H1 (cell line): ENCODE measurements at regions not wholly inside any gene's neighbourhood (a gene's known extent, or its start where the extent isn't known, plus 50 kb on each side); places are given as distances from the start of the nearest gene placed in this dataset.

Experiments used
- CTCF ChIA-PET: fragments of 300-600 bp; sonication (Branson Sonifier 250); formaldehyde crosslinking; loops from one replicate; lab custom pipeline; 2021; ENCODE audit not compliant: partially characterized antibody; lab: Charles Lee
- POLR2A ChIA-PET: fragments of 300-600 bp; sonication (Branson Sonifier 250); formaldehyde crosslinking; loops from one replicate; lab custom pipeline; 2021; ENCODE audit warnings: inconsistent platforms; ENCODE audit not compliant: partially characterized antibody; lab: Charles Lee
- DNase-seq, 2 experiments: peaks; one replicate each; pipeline versions ENCODE4 v3.0.0 to v3.0.0-alpha.2; 2010 to 2022; ENCODE audit warnings: low spot score in 2 of 2, low read depth in 1 of 2, mixed read lengths in 1 of 2
- FAIRE-seq: peaks from 2 replicates; lab custom pipeline; 2011; peaks lifted over from hg19 to GRCh38; lab: Jason Lieb, UNC
- H2AFZ ChIP-seq: 2 replicates; pipeline ENCODE4 v1.8.1; 2012; ENCODE audit warnings: low read length, inconsistent platforms
- H2AK5ac ChIP-seq: 2 replicates; pipeline ENCODE4 v1.6.1; 2013; ENCODE audit warnings: low read depth, low read length
- H2BK120ac ChIP-seq: replicated peaks from 2 replicates; pipeline ENCODE3; 2013; ENCODE audit warnings: low read depth, low read length, inconsistent platforms
- H2BK12ac ChIP-seq: 2 replicates; pipeline ENCODE4 v1.6.1; 2013; ENCODE audit warnings: low read depth, low read length
- H2BK15ac ChIP-seq: 2 replicates; pipeline ENCODE4 v1.6.1; 2013; ENCODE audit warnings: low read length
- H2BK20ac ChIP-seq: 2 replicates; pipeline ENCODE4 v1.6.1; 2013; ENCODE audit warnings: low read length
- H2BK5ac ChIP-seq: 2 replicates; pipeline ENCODE4 v1.6.1; 2013; ENCODE audit warnings: low read depth, low read length
- H3K14ac ChIP-seq: 2 replicates; pipeline ENCODE4 v1.6.1; 2013; ENCODE audit warnings: inconsistent platforms; ENCODE audit not compliant: insufficient read length
- H3K18ac ChIP-seq: 2 replicates; pipeline ENCODE4 v1.6.1; 2013; ENCODE audit warnings: low read length; ENCODE audit errors: extremely low read depth
- H3K23ac ChIP-seq: 2 replicates; pipeline ENCODE4 v1.6.1; 2013; ENCODE audit warnings: inconsistent platforms; ENCODE audit not compliant: insufficient read length
- H3K23me2 ChIP-seq: 2 replicates; pipeline ENCODE4 v1.6.1; 2013; ENCODE audit warnings: low read depth, low read length
- H3K27ac ChIP-seq: 2 replicates; pipeline ENCODE4 v1.6.1; 2011; ENCODE audit warnings: low read depth, low read length, inconsistent platforms
- H3K27me3 ChIP-seq, 4 experiments: replicated peaks in 1 of 4; 1 replicate in 1 of 4; 2 replicates in 3 of 4; pipeline versions ENCODE4 v1.6.1 to v1.8.1; 2011 to 2013; ENCODE audit warnings: low read length in 3 of 4, mild to moderate bottlenecking in 3 of 4, inconsistent platforms in 2 of 4, mixed read lengths in 2 of 4, moderate library complexity in 1 of 4; ENCODE audit not compliant: control insufficient read depth in 3 of 4, insufficient read depth in 3 of 4; ENCODE audit errors: extremely low read depth in 1 of 4
- H3K36me3 ChIP-seq, 4 experiments: 2 replicates each; pipeline versions ENCODE4 v1.6.1 to v1.8.1; 2011 to 2013; ENCODE audit warnings: mild to moderate bottlenecking in 4 of 4, low read length in 3 of 4, moderate library complexity in 2 of 4, control low read depth in 1 of 4, inconsistent platforms in 1 of 4; ENCODE audit not compliant: insufficient read depth in 4 of 4, control insufficient read depth in 2 of 4
- H3K4ac ChIP-seq: replicated peaks from 2 replicates; pipeline ENCODE3; 2013; ENCODE audit warnings: low read length, low read depth, mixed read lengths, inconsistent platforms; ENCODE audit not compliant: insufficient read length
- H3K4me1 ChIP-seq, 4 experiments: replicated peaks in 1 of 4; 1 replicate in 1 of 4; 2 replicates in 3 of 4; pipeline versions ENCODE4 v1.6.1 to v1.8.1; 2011 to 2013; ENCODE audit warnings: low read length in 3 of 4, inconsistent platforms in 2 of 4, mixed read lengths in 1 of 4; ENCODE audit not compliant: insufficient read depth in 4 of 4, control insufficient read depth in 3 of 4
- H3K4me2 ChIP-seq, 2 experiments: 2 replicates each; pipeline versions ENCODE4 v1.6.1 to v1.8.1; 2011 to 2013; ENCODE audit warnings: low read depth in 2 of 2, low read length in 2 of 2, control low read depth in 1 of 2, inconsistent platforms in 1 of 2, mild to moderate bottlenecking in 1 of 2; ENCODE audit not compliant: insufficient read depth in 1 of 2
- H3K4me3 ChIP-seq, 4 experiments: fragments of 200-600, 300-600 bp in 1 of 4; sonication (generic), shearing (Covaris generic), sonication (Bioruptor Twin) in 1 of 4; 2 replicates each; pipeline versions ENCODE4 v1.5.1 to v1.8.1; 2011 to 2016; ENCODE audit warnings: low read length in 4 of 4, low read depth in 3 of 4, control low read depth in 2 of 4, inconsistent platforms in 2 of 4, mild to moderate bottlenecking in 2 of 4, mixed read lengths in 1 of 4, moderate library complexity in 1 of 4; ENCODE audit not compliant: insufficient read depth in 2 of 4; ENCODE audit errors: extremely low read depth in 1 of 4
- H3K56ac ChIP-seq: replicated peaks from 2 replicates; pipeline ENCODE3; 2013; ENCODE audit warnings: low read depth, mild to moderate bottlenecking, mixed read lengths, low read length, inconsistent platforms; ENCODE audit not compliant: insufficient read length
- H3K79me1 ChIP-seq: 2 replicates; pipeline ENCODE4 v1.6.1; 2013; ENCODE audit warnings: low read depth, low read length, control low read depth
- H3K79me2 ChIP-seq, 2 experiments: 2 replicates each; pipeline versions ENCODE4 v1.6.1 to v1.8.1; 2012 to 2013; ENCODE audit warnings: low read length in 2 of 2, mild to moderate bottlenecking in 2 of 2, inconsistent platforms in 1 of 2; ENCODE audit not compliant: insufficient read depth in 2 of 2, control insufficient read depth in 1 of 2
- H3K9ac ChIP-seq, 4 experiments: replicated peaks in 1 of 4; 1 replicate in 1 of 4; 2 replicates in 3 of 4; pipeline versions ENCODE4 v1.6.1 to v1.8.1; 2011 to 2013; ENCODE audit warnings: low read depth in 3 of 4, low read length in 3 of 4, control low read depth in 2 of 4, mild to moderate bottlenecking in 2 of 4, moderate library complexity in 2 of 4, inconsistent platforms in 1 of 4; ENCODE audit errors: extremely low read depth in 1 of 4
- H3K9me3 ChIP-seq, 2 experiments: 2 replicates each; pipeline versions ENCODE4 v1.6.1 to v1.8.1; 2012 to 2013; ENCODE audit warnings: mild to moderate bottlenecking in 2 of 2, moderate library complexity in 2 of 2, control low read depth in 1 of 2, inconsistent platforms in 1 of 2, low read depth in 1 of 2, low read length in 1 of 2, mixed read lengths in 1 of 2; ENCODE audit not compliant: insufficient read depth in 2 of 2
- H4K20me1 ChIP-seq, 2 experiments: replicated peaks in 1 of 2; 2 replicates each; pipeline versions ENCODE3 to v1.8.1; 2011 to 2013; ENCODE audit warnings: inconsistent platforms in 2 of 2, low read length in 2 of 2, mild to moderate bottlenecking in 1 of 2; ENCODE audit not compliant: insufficient read depth in 2 of 2, control insufficient read depth in 1 of 2
- H4K5ac ChIP-seq: 2 replicates; pipeline ENCODE4 v1.6.1; 2013; ENCODE audit warnings: low read length, low read depth, mixed read lengths, inconsistent platforms; ENCODE audit not compliant: insufficient read length
- H4K8ac ChIP-seq: 2 replicates; pipeline ENCODE4 v1.8.0; 2013; ENCODE audit warnings: mild to moderate bottlenecking, moderate library complexity, low read length, inconsistent platforms; ENCODE audit not compliant: insufficient read depth; ENCODE audit errors: extremely low read depth
- H4K91ac ChIP-seq: replicated peaks from 2 replicates; pipeline ENCODE3; 2013; ENCODE audit warnings: low read length, mixed read lengths, inconsistent platforms; ENCODE audit not compliant: insufficient read length
- ATF3 ChIP-seq: IDR thresholded peaks from 2 replicates; pipeline ENCODE4 v1.6.1; 2011; ENCODE audit warnings: low read depth, mild to moderate bottlenecking, low read length; ENCODE audit not compliant: insufficient read depth
- BCL11A ChIP-seq, 2 experiments: IDR thresholded peaks; one replicate each; pipeline ENCODE4 v1.6.1; 2011; ENCODE audit warnings: low read depth in 2 of 2, low read length in 2 of 2, mild to moderate bottlenecking in 2 of 2
- CBX8 ChIP-seq: fragments of 300-800, 300-1000 bp; sonication (generic); IDR thresholded peaks from 2 replicates; pipeline ENCODE4 v1.7.1; 2016; ENCODE audit warnings: low read depth, low read length, borderline replicate concordance
- CEBPB ChIP-seq: IDR thresholded peaks from 2 replicates; pipeline ENCODE4 v1.6.1; 2012; ENCODE audit warnings: low read depth, low read length
- CHD2 ChIP-seq: IDR thresholded peaks from 2 replicates; pipeline ENCODE4 v1.6.1; 2012; ENCODE audit warnings: low read length, improper control_type of control experiment
- EZH2 ChIP-seq: fragments of 200-600 bp; sonication (generic); IDR thresholded peaks from 2 replicates; pipeline ENCODE4 v1.7.1; 2012; ENCODE audit warnings: low read depth, mild to moderate bottlenecking, moderate library complexity, low read length, inconsistent platforms; ENCODE audit not compliant: severe bottlenecking
- JUN ChIP-seq: IDR thresholded peaks from 2 replicates; pipeline ENCODE4 v1.6.1; 2011; ENCODE audit warnings: low read depth, mild to moderate bottlenecking, improper control_type of control experiment, low read length
- NRF1 ChIP-seq: IDR thresholded peaks from 2 replicates; pipeline ENCODE4 v1.6.1; 2011; ENCODE audit warnings: mild to moderate bottlenecking, low read depth, low read length, improper control_type of control experiment
- RAD21 ChIP-seq, 2 experiments: IDR thresholded peaks in 1 of 2; conservative IDR thresholded peaks in 1 of 2; 2 replicates each; pipeline ENCODE4 v1.6.1; 2011; ENCODE audit warnings: low read depth in 2 of 2, low read length in 2 of 2, improper control_type of control experiment in 1 of 2, inconsistent platforms in 1 of 2, mild to moderate bottlenecking in 1 of 2, moderate library complexity in 1 of 2
- SAP30 ChIP-seq: fragments of 300-600 bp; sonication (generic); IDR thresholded peaks from 2 replicates; pipeline ENCODE4 v1.7.1; 2012; ENCODE audit warnings: low read length, moderate library complexity, mild to moderate bottlenecking, inconsistent platforms; ENCODE audit not compliant: insufficient read depth, insufficient replicate concordance
- SIN3A ChIP-seq, 2 experiments: IDR thresholded peaks in 1 of 2; conservative IDR thresholded peaks in 1 of 2; 2 replicates each; pipeline ENCODE4 v1.6.1; 2011 to 2012; ENCODE audit warnings: low read length in 2 of 2, improper control_type of control experiment in 1 of 2, low read depth in 1 of 2, mild to moderate bottlenecking in 1 of 2
- TAF7 ChIP-seq: optimal IDR thresholded peaks from 2 replicates; pipeline ENCODE3; 2011; ENCODE audit warnings: low read depth, mild to moderate bottlenecking, inconsistent platforms, low read length, moderate library complexity, borderline replicate concordance
- TBP ChIP-seq: IDR thresholded peaks from 2 replicates; pipeline ENCODE4 v1.6.1; 2011; ENCODE audit warnings: low read depth, low read length, improper control_type of control experiment
- TCF12 ChIP-seq: IDR thresholded peaks from 2 replicates; pipeline ENCODE4 v1.6.1; 2011; ENCODE audit warnings: low read depth, mild to moderate bottlenecking, low read length
- WGBS, 2 experiments: shearing (Covaris generic) in 1 of 2; methylation state at CpG; one replicate each; pipeline versions ENCODE4 v1.1.6 to v1.1.7; 2013 to 2015; ENCODE audit warnings: low lambda C conversion rate in 2 of 2, mixed read lengths in 2 of 2, inconsistent platforms in 1 of 2, low coverage in 1 of 2, missing lambda C conversion rate in 1 of 2; ENCODE audit not compliant: insufficient replicate concordance in 2 of 2, insufficient coverage in 1 of 2, insufficient read length in 1 of 2; ENCODE audit errors: extremely low coverage in 1 of 2, missing lambda C conversion rate in 1 of 2; 5-methylcytosine and 5-hydroxymethylcytosine counted together

GRCh38 chr15:69754313-69754712 is 301.7 kb downstream of the RPLP1 start:
- H3K9me3 ChIP-seq: 0 out of 4 replicates have a peak, but pooled peaks cover 0 to 2% of the 10 kb centered on the region in 2 experiments
- DNase-seq (no peak), FAIRE-seq (no peak)
- H4K8ac ChIP-seq: no peak overlapping the region
- H2AFZ ChIP-seq: no peak overlapping the region
- H3K56ac ChIP-seq: no peak overlapping the region
- H3K36me3 ChIP-seq: no peaks in the 10 kb centered on the region
- no peak overlapping the region for H4K91ac ChIP-seq
- POLR2A ChIA-PET: no interaction called here
- no peak overlapping the region for H3K27ac ChIP-seq
- 95% methylated on average over 1 of the region's 1 CpG; no CpG with 5 or more reads in 1 of the 2 experiments for WGBS, 2 experiments
- H2AK5ac ChIP-seq: no peak overlapping the region
- H2BK12ac ChIP-seq: no peak overlapping the region
- no peak overlapping the region for H4K5ac ChIP-seq
- H3K23me2 ChIP-seq: no peaks in the 10 kb centered on the region; the same call in 1 of the 2 replicates
- H2BK120ac ChIP-seq: no peak overlapping the region
- H3K4ac ChIP-seq: no peak overlapping the region
- CTCF ChIA-PET: interaction anchor here (1.1 to 1.5 kb wide), 4 partner anchors 9 to 26 kb away, joined by 3 to 6 read pairs (median 3); no protein-coding TSS in a partner anchor
- H3K23ac ChIP-seq: no peak overlapping the region
- H3K27me3 ChIP-seq: no peaks in the 10 kb centered on the region
- H3K79me1 ChIP-seq: no peaks in the 10 kb centered on the region
- H3K4me3 ChIP-seq: no peak overlapping the region
- H4K20me1 ChIP-seq: no peaks in the 10 kb centered on the region
- no peak overlapping the region for H2BK20ac ChIP-seq
- H3K14ac ChIP-seq: no peak overlapping the region
- H3K4me1 ChIP-seq: peaks cover 0 to 6% (median 3%) of the 10 kb centered on the region in 4 experiments; a peak in 3 of 7 replicates
- no peak overlapping the region for H3K9ac ChIP-seq
- no peak overlapping the region for H3K4me2 ChIP-seq
- no peak overlapping the region for H2BK5ac ChIP-seq
- H2BK15ac ChIP-seq: no peak overlapping the region
- no peaks in the 10 kb centered on the region for H3K79me2 ChIP-seq
- no peak overlapping the region for H3K18ac ChIP-seq
- TF ChIP-seq CHD2 (no peak), SIN3A (conservative IDR thresholded peaks at IDR 0.05 in 1 of 2, IDR thresholded peaks at IDR 0.05 in 1 of 2; ENCODE audit: low read depth in 1 of 2, low read length in 2 of 2) (no peak), RAD21 (IDR thresholded peaks at IDR 0.05 in 1 of 2, conservative IDR thresholded peaks at IDR 0.05 in 1 of 2; ENCODE audit: low read depth in 2 of 2, low read length in 2 of 2) (no peak), ATF3 (no peak), NRF1 (no peak), CEBPB (no peak), TAF7 (no peak), TBP (no peak), EZH2 (no peak), SAP30 (no peak), CBX8 (no peak), TCF12 (no peak), JUN (no peak), BCL11A (IDR thresholded peaks at IDR 0.05; ENCODE audit: low read depth in 2 of 2, low read length in 2 of 2) (no peak)
